ENCODE measurements at regions not wholly inside any gene's neighbourhood (a gene's known extent, or its start where the extent isn't known, plus 50 kb on each side); places are given as distances from the start of the nearest gene placed in this dataset.

GRCh38 chr14:85293612-85294234 lies 236.2 kb upstream of the FLRT2 start:
- peaks cover 4% of the 10 kb centered on the region for H3K4me1 Mint-ChIP-seq
- peaks cover under 1% of the 10 kb centered on the region for H3K9me3 Mint-ChIP-seq
- no peak overlapping the region for H3K27ac Mint-ChIP-seq (ENCODE audit: unreplicated experiment)
- no peaks in the 10 kb centered on the region for H3K27me3 Mint-ChIP-seq (ENCODE audit: low read depth)
- no peaks in the 10 kb centered on the region for H3K36me3 Mint-ChIP-seq (ENCODE audit: low read depth)
- no peak for DNase-seq (ENCODE audit: low read depth, low spot score)
- TF ChIP-seq, protein P1, sequence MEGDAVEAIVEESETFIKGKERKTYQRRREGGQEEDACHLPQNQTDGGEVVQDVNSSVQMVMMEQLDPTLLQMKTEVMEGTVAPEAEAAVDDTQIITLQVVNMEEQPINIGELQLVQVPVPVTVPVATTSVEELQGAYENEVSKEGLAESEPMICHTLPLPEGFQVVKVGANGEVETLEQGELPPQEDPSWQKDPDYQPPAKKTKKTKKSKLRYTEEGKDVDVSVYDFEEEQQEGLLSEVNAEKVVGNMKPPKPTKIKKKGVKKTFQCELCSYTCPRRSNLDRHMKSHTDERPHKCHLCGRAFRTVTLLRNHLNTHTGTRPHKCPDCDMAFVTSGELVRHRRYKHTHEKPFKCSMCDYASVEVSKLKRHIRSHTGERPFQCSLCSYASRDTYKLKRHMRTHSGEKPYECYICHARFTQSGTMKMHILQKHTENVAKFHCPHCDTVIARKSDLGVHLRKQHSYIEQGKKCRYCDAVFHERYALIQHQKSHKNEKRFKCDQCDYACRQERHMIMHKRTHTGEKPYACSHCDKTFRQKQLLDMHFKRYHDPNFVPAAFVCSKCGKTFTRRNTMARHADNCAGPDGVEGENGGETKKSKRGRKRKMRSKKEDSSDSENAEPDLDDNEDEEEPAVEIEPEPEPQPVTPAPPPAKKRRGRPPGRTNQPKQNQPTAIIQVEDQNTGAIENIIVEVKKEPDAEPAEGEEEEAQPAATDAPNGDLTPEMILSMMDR (conservative IDR thresholded peaks at IDR 0.05) = no peak
- H3K4me3 Mint-ChIP-seq = no peak overlapping the region

GRCh38 chr14:85295318-85295717 lies 234.6 kb upstream of the FLRT2 start:
- no peaks in the 10 kb centered on the region for H3K27me3 Mint-ChIP-seq (ENCODE audit: low read depth)
- no peak for DNase-seq (ENCODE audit: low read depth, low spot score)
- TF ChIP-seq, protein P1 (conservative IDR thresholded peaks at IDR 0.05) = no peak
- no peaks in the 10 kb centered on the region for H3K36me3 Mint-ChIP-seq (ENCODE audit: low read depth)
- no peak overlapping the region for H3K27ac Mint-ChIP-seq (ENCODE audit: unreplicated experiment)
- H3K9me3 Mint-ChIP-seq = peaks cover 7% of the 10 kb centered on the region
- H3K4me3 Mint-ChIP-seq = no peak overlapping the region
- H3K4me1 Mint-ChIP-seq = peaks cover 4% of the 10 kb centered on the region

GRCh38 chr14:85296456-85297210 lies 233.3 kb upstream of the FLRT2 start:
- Mint-ChIP-seq H3K27ac (ENCODE audit: unreplicated experiment) (no peak overlapping the region), H3K4me1 (peaks cover 4% of the 10 kb centered on the region), H3K27me3 (ENCODE audit: low read depth) (no peaks in the 10 kb centered on the region), H3K9me3 (peaks cover 7% of the 10 kb centered on the region), H3K36me3 (ENCODE audit: low read depth) (no peaks in the 10 kb centered on the region), H3K4me3 (no peak overlapping the region)
- TF ChIP-seq, protein P1 (conservative IDR thresholded peaks at IDR 0.05) = no peak
- no peak for DNase-seq (ENCODE audit: low read depth, low spot score)

DNA sequence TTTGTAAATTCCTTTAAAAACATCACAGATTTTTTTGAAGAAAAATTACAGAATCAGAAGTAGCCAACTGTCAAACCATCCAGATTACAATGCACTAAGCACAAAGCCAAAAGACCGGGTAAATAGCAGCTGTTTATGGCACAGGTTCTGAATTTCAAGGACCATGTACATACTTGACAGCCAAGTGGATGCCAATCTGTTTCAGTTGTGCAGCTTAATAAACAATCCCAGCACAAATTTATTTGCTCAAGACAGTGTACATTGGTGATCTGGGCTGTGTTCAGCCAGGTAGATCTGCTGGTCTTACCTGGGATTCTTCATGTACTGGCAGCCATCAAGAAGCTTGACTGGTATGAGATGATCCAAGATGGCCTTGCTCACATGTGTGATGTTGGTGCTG lies 229.8 kb upstream of the FLRT2 start:
- TF ChIP-seq, protein P1 (conservative IDR thresholded peaks at IDR 0.05) = no peak
- no peaks in the 10 kb centered on the region for H3K36me3 Mint-ChIP-seq (ENCODE audit: low read depth)

GRCh38 chr14:85301506-85301905 lies 228.4 kb upstream of the FLRT2 start:
- H3K4me3 Mint-ChIP-seq = no peak overlapping the region
- no peak for DNase-seq (ENCODE audit: low read depth, low spot score)
- TF ChIP-seq, protein P1 (conservative IDR thresholded peaks at IDR 0.05) = no peak
- H3K36me3 Mint-ChIP-seq (ENCODE audit: low read depth) = no peaks in the 10 kb centered on the region
- H3K27ac Mint-ChIP-seq (ENCODE audit: unreplicated experiment) = no peak overlapping the region
- H3K4me1 Mint-ChIP-seq = peaks cover under 1% of the 10 kb centered on the region
- H3K9me3 Mint-ChIP-seq = peaks cover 7% of the 10 kb centered on the region
- H3K27me3 Mint-ChIP-seq (ENCODE audit: low read depth) = no peaks in the 10 kb centered on the region

More for the DNA sequence above, 229.8 kb upstream of the FLRT2 start:
- Mint-ChIP-seq H3K27me3 (ENCODE audit: low read depth) (no peaks in the 10 kb centered on the region), H3K27ac (ENCODE audit: unreplicated experiment) (no peak overlapping the region), H3K4me3 (no peak overlapping the region), H3K4me1 (peaks cover 4% of the 10 kb centered on the region), H3K9me3 (peaks cover 7% of the 10 kb centered on the region)
- DNase-seq (ENCODE audit: low read depth, low spot score) = no peak
